GM12892 (cell line): ENCODE measurements at regions not wholly inside any gene's neighbourhood (a gene's known extent, or its start where the extent isn't known, plus 50 kb on each side); places are given as distances from the start of the nearest gene placed in this dataset.

ENCODE experiments used
- DNase-seq: peaks from one replicate; pipeline ENCODE4 v3.0.0; 2011; ENCODE audit not compliant: insufficient read length
- FAIRE-seq: peaks from 2 replicates; lab custom pipeline; 2011; peaks lifted over from hg19 to GRCh38; lab: Jason Lieb, UNC
- POLR2A ChIP-seq: IDR thresholded peaks from 2 replicates; pipeline ENCODE4 v1.6.1; 2011; ENCODE audit warnings: low read depth, low read length, control low read depth
- POLR2AphosphoS5 ChIP-seq: IDR thresholded peaks from 2 replicates; pipeline ENCODE4 v1.6.1; 2011; ENCODE audit warnings: low read depth, low read length, control low read depth
- TAF1 ChIP-seq: IDR thresholded peaks from 2 replicates; pipeline ENCODE4 v1.6.1; 2011; ENCODE audit warnings: low read depth, mild to moderate bottlenecking, control low read depth, low read length, borderline replicate concordance

GRCh38 chr2:45074713-45075112 lies 65.5 kb upstream of the SIX2 start:
- DNase-seq (no peak), FAIRE-seq (no peak)
- TF ChIP-seq POLR2A (no peak), POLR2AphosphoS5 (no peak), TAF1 (no peak)

GRCh38 chr2:45072862-45073237 lies 63.6 kb upstream of the SIX2 start:
- no peak for DNase-seq
- no peak for FAIRE-seq
- no peak for TF ChIP-seq POLR2AphosphoS5

- TF ChIP-seq POLR2AphosphoS5: no peak
- TF ChIP-seq POLR2A: no peak
- TF ChIP-seq TAF1: no peak
- no peak for DNase-seq
- FAIRE-seq: no peak
Observed at GRCh38 chr2:45072064-45072861, 63.0 kb upstream of the SIX2 start.

- TF ChIP-seq TAF1 (no peak), POLR2A (no peak)
- DNase-seq (no peak), FAIRE-seq (no peak)
Observed at GRCh38 chr2:45070113-45070652, 60.9 kb upstream of the SIX2 start.

- no peak for FAIRE-seq
Observed at GRCh38 chr2:45069684-45070083, 60.4 kb upstream of the SIX2 start.

GRCh38 chr2:45068571-45069140 lies 59.4 kb upstream of the SIX2 start:
- DNase-seq (no peak), FAIRE-seq (no peak)
- TF ChIP-seq POLR2AphosphoS5 (no peak), POLR2A (no peak), TAF1 (no peak)

More at GRCh38 chr2:45069684-45070083, 60.4 kb upstream of the SIX2 start:
- TF ChIP-seq POLR2A (no peak), POLR2AphosphoS5 (no peak), TAF1 (no peak)
- no peak for DNase-seq

GRCh38 chr2:45067859-45068570 lies 58.8 kb upstream of the SIX2 start:
- FAIRE-seq (no peak), DNase-seq (no peak)
- TF ChIP-seq POLR2AphosphoS5 (no peak), POLR2A (no peak), TAF1 (no peak)
